A673 (cell line): ENCODE measurements at regions not wholly inside any gene's neighbourhood (a gene's known extent, or its start where the extent isn't known, plus 50 kb on each side); places are given as distances from the start of the nearest gene placed in this dataset.

ENCODE experiments used
- CTCF ChIP-seq: fragments of 300-800, 200-600 bp; sonication (generic); conservative IDR thresholded peaks from 2 replicates; pipeline ENCODE4 v1.5.1; 2017; ENCODE audit warnings: low read depth, mild to moderate bottlenecking, antibody characterized with exemption, low read length, moderate library complexity, mixed read lengths
- EZH2 ChIP-seq: fragments of 200-600 bp; sonication (generic); IDR thresholded peaks from 2 replicates; pipeline ENCODE4 v1.6.1; 2017; ENCODE audit warnings: borderline replicate concordance, low read depth, mild to moderate bottlenecking, mixed read lengths, antibody characterized with exemption, low read length; ENCODE audit not compliant: poor library complexity, severe bottlenecking

- TF ChIP-seq CTCF: no peak
- no peak for TF ChIP-seq EZH2
Observed at GRCh38 chr20:46800409-46800804, 91.0 kb downstream of the SLC2A10 start.
